Mesothelial cell of epicardium (in vitro differentiated cells): ENCODE measurements at regions not wholly inside any gene's neighbourhood (a gene's known extent, or its start where the extent isn't known, plus 50 kb on each side); places are given as distances from the start of the nearest gene placed in this dataset.

Experiments
- DNase-seq, 2 experiments: peaks; one replicate each; pipeline ENCODE4 v3.0.0; 2021; ENCODE audit warnings: low spot score in 2 of 2; ENCODE audit not compliant: unreplicated experiment in 2 of 2
- H3K27ac Mint-ChIP-seq: 2 replicates; pipeline ENCODE4 v1.8.0; 2021; ENCODE audit warnings: mixed read lengths
- H3K27me3 Mint-ChIP-seq: 2 replicates; pipeline ENCODE4 v1.8.0; 2021; ENCODE audit warnings: low read depth, mixed read lengths
- H3K36me3 Mint-ChIP-seq: 2 replicates; pipeline ENCODE4 v1.8.0; 2021; ENCODE audit warnings: mixed read lengths
- H3K4me1 Mint-ChIP-seq: 2 replicates; pipeline ENCODE4 v1.8.0; 2021; ENCODE audit warnings: mixed read lengths
- H3K4me3 Mint-ChIP-seq: 2 replicates; pipeline ENCODE4 v1.8.0; 2021; ENCODE audit warnings: mild to moderate bottlenecking, moderate library complexity, mixed read lengths
- H3K9me3 Mint-ChIP-seq: 2 replicates; pipeline ENCODE4 v1.8.0; 2021; ENCODE audit warnings: mixed read lengths
- TF ChIP-seq, protein P1 (sequence below): fragments of 200-600 bp; sonication (generic); IDR thresholded peaks from one replicate; pipeline ENCODE4 v1.5.0; 2021; ENCODE audit warnings: antibody characterized with exemption; ENCODE audit not compliant: unreplicated experiment

DNA sequence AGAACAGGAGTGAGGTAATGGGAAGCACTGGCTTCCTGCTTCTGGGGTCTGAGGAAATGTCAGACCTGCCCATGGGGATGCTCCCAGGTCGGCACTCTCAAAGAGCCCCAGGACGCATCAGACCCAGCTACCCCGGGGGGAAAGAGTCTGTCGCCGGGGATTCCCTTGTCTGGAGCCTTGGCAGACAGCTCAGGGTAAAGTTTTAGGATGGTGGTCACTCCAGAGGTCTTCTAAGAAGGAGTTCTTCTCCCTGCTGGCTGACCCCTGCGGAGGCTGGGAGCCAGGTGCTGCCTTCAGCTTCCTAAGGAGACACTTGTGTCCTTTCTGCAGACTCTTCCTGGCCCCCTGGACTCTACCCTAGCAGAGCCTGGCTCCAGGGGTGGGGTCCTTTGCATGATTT is 61.9 kb upstream of the PSEN2 start:
- DNase-seq = no peak
- Mint-ChIP-seq H3K4me3 (no peak overlapping the region), H3K4me1 (peaks cover 7% of the 10 kb centered on the region), H3K27me3 (no peaks in the 10 kb centered on the region), H3K36me3 (no peaks in the 10 kb centered on the region), H3K9me3 (no peaks in the 10 kb centered on the region), H3K27ac (no peak overlapping the region)
- TF ChIP-seq, protein P1, sequence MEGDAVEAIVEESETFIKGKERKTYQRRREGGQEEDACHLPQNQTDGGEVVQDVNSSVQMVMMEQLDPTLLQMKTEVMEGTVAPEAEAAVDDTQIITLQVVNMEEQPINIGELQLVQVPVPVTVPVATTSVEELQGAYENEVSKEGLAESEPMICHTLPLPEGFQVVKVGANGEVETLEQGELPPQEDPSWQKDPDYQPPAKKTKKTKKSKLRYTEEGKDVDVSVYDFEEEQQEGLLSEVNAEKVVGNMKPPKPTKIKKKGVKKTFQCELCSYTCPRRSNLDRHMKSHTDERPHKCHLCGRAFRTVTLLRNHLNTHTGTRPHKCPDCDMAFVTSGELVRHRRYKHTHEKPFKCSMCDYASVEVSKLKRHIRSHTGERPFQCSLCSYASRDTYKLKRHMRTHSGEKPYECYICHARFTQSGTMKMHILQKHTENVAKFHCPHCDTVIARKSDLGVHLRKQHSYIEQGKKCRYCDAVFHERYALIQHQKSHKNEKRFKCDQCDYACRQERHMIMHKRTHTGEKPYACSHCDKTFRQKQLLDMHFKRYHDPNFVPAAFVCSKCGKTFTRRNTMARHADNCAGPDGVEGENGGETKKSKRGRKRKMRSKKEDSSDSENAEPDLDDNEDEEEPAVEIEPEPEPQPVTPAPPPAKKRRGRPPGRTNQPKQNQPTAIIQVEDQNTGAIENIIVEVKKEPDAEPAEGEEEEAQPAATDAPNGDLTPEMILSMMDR = no peak

DNA sequence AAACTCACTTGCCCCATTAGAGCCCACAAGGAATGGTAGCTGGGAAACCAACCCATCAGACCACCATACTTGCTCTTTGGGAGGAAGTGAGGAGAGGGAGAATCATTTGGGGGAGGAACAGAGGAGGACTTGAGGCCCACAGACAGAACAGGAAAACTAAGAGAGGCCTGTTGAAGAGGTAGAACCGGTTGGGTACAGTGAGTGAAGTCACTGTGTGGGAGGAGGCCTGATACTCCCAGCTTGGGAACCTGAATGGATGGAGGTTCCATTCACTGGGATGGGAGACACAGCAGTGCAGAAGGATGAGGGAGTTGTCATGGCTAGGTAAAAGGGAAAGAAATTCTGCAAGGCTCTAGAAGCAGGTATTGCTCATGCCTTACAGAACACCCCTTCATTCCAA is 63.4 kb upstream of the PSEN2 start:
- no peaks in the 10 kb centered on the region for H3K36me3 Mint-ChIP-seq
- no peak overlapping the region for H3K27ac Mint-ChIP-seq
- H3K4me3 Mint-ChIP-seq = no peak overlapping the region
- DNase-seq = no peak
- no peaks in the 10 kb centered on the region for H3K27me3 Mint-ChIP-seq
- no peaks in the 10 kb centered on the region for H3K9me3 Mint-ChIP-seq
- H3K4me1 Mint-ChIP-seq = peaks cover 7% of the 10 kb centered on the region
- TF ChIP-seq, protein P1 = no peak

DNA sequence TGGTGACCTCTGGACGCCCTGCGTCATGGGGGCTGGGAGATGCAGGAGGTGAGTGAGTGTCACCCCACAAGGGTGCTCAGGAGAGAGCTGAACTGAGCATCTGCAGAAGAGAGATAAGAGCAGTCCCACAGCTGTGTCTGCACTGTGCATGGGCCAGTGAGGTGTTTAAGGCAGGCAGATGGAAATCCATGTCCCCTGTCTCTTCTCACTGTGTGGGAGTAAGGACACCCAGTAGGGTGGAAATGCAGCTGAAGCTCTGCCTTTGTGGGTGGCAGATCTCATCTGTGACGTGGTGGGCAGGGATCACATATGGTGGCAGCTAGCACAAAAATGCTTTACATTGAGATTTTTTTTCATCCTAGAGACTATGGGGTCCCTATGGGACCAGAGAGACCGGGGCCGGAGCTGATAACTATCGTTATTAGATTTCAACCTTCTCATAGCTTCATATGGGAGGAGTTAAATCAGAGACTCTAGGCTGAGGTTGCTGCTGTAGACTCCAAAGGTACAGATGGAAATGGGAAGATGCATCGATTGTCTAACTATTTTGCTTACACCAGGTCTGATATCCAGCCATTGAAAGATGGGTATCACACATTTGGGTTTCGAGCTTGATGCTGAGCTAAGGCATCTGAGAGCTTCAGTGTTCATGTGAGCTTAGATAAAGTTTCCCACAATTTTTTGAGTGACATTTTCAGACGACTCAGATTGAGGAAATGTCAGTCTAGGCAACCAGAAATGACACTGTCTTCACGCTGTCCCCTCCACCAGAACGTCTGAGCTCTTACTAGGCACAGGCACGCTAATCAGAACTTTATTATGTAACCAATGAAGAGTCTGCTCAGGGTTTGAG is 65.3 kb upstream of the PSEN2 start:
- TF ChIP-seq, protein P1 = no peak
- no peak overlapping the region for H3K27ac Mint-ChIP-seq
- no peak overlapping the region for H3K4me3 Mint-ChIP-seq
- H3K27me3 Mint-ChIP-seq = no peaks in the 10 kb centered on the region
- no peaks in the 10 kb centered on the region for H3K36me3 Mint-ChIP-seq
- no peaks in the 10 kb centered on the region for H3K9me3 Mint-ChIP-seq
- no peak for DNase-seq
- H3K4me1 Mint-ChIP-seq = peaks cover 9% of the 10 kb centered on the region

DNA sequence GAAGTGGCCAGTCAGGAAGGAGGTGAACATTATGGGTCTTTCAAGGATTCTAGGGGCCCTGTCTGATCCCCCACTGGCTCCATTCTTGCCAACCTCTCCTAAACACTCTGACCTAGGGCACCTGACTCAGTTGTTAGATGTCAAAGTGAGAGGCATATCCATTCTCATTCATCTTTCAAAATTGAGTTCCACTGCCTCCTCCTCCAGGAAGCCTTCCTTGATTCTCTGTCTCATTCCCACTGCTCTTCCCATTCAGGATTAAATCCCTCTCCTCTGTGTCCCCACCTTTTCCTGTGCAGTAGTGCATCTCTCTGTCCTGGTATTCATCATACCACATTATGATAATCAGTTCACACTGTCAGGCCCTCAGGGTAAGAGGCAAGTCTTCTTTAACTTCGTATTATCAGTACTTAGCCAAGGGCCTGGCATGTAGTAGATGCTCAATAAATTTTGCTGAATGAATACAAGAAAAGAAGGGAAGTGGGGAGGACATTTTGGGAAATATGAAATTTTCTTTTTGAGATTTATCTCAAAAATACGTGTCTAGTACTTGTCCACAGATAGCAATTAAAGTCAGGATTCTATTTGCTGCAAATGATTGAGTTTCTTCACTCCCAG is 61.8 kb upstream of the ITPKB start:
- Mint-ChIP-seq H3K4me1 (peaks cover 6% of the 10 kb centered on the region), H3K36me3 (no peaks in the 10 kb centered on the region), H3K27me3 (no peaks in the 10 kb centered on the region), H3K4me3 (no peak overlapping the region), H3K9me3 (no peaks in the 10 kb centered on the region), H3K27ac (no peak overlapping the region)
- TF ChIP-seq, protein P1 = no peak
- DNase-seq = no peak

DNA sequence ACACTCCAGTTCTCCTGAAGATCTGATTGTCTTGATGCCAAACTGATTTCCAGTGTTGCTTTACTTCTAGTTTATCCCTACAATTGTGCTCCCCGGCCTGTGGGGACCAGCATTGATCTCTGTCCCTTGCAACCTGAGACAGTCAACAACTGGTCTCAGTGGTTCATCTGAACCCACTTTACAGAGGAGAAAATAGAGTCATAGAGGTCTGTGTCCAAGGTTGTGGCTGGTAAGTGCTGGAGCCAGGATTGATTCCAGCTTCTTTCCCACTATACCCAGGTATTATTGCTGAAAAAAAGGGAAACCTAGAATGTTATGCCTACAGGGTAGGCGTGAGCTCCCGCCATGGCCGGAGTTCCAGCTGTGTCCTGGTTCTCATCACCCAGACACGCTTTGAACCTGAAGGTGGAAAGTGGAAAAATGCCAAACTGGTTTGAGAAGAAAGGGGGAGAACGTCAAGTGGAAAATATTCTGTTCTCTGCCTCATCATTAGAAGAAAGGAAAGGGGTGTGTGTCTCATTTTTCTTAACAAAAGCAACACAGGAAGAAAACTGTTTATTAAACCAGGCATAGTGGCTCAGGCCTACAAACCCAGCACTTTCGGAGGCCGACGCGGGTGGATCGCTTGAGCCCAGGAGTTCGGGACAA is 60.7 kb upstream of the ITPKB start:
- peak overlapping the region; percentile 68 for H3K27ac Mint-ChIP-seq
- no peaks in the 10 kb centered on the region for H3K36me3 Mint-ChIP-seq
- H3K9me3 Mint-ChIP-seq = no peaks in the 10 kb centered on the region
- peaks cover 6% of the 10 kb centered on the region for H3K4me1 Mint-ChIP-seq
- H3K27me3 Mint-ChIP-seq = no peaks in the 10 kb centered on the region
- H3K4me3 Mint-ChIP-seq = no peak overlapping the region
- TF ChIP-seq, protein P1 = no peak
- DNase-seq = no peak
